Endothelial cell of umbilical vein (primary cell): ENCODE measurements at regions not wholly inside any gene's neighbourhood (a gene's known extent, or its start where the extent isn't known, plus 50 kb on each side); places are given as distances from the start of the nearest gene placed in this dataset.

Experiments
- BruUV-seq: library from RNA; stranded (reverse); fragments of 400-500 nt; replicated peaks from 2 replicates; lab custom pipeline; 2021; lab: Mats Ljungman, UMichigan
- CTCF ChIA-PET: fragments of 300-600, 350-600 bp; sonication (Branson Sonifier 250); formaldehyde crosslinking; loops from one replicate; lab custom pipeline; 2021; ENCODE audit warnings: antibody characterized with exemption, inconsistent platforms; lab: Charles Lee
- POLR2A ChIA-PET: fragments of 300-600, 350-600 bp; sonication (Branson Sonifier 250); formaldehyde crosslinking; loops from one replicate; lab custom pipeline; 2021; ENCODE audit warnings: antibody characterized with exemption, inconsistent platforms; lab: Charles Lee
- DNase-seq: peaks from one replicate; pipeline ENCODE4 v3.0.0-alpha.2; 2011; ENCODE audit warnings: low read depth, low spot score
- FAIRE-seq: peaks from 2 replicates; lab custom pipeline; 2011; peaks lifted over from hg19 to GRCh38; lab: Jason Lieb, UNC
- H2AFZ ChIP-seq: 2 replicates; pipeline ENCODE4 v1.6.0; 2012; ENCODE audit warnings: low read depth, low read length, control low read depth, inconsistent platforms
- H3K27ac ChIP-seq: 2 replicates; pipeline ENCODE4 v1.5.1; 2011; ENCODE audit warnings: low read depth, mild to moderate bottlenecking, control low read depth, low read length, moderate library complexity; ENCODE audit not compliant: insufficient read depth
- H3K27me3 ChIP-seq, 2 experiments: 2 replicates each; pipeline versions ENCODE4 v1.6.0 to v1.6.1; 2011; ENCODE audit warnings: low read length in 2 of 2, mixed read lengths in 1 of 2; ENCODE audit not compliant: control insufficient read depth in 2 of 2, insufficient read depth in 2 of 2
- H3K36me3 ChIP-seq, 2 experiments: 2 replicates in 1 of 2; 3 replicates in 1 of 2; pipeline ENCODE4 v1.5.1; 2011; ENCODE audit warnings: low read length in 2 of 2, mild to moderate bottlenecking in 1 of 2, moderate library complexity in 1 of 2; ENCODE audit not compliant: control insufficient read depth in 2 of 2, insufficient read depth in 2 of 2; ENCODE audit errors: extremely low read depth in 1 of 2
- H3K4me1 ChIP-seq: 3 replicates; pipeline ENCODE4 v1.5.1; 2011; ENCODE audit warnings: mild to moderate bottlenecking, low read length; ENCODE audit not compliant: control insufficient read depth, insufficient read depth; ENCODE audit errors: extremely low read depth
- H3K4me2 ChIP-seq: 2 replicates; pipeline ENCODE4 v1.6.1; 2011; ENCODE audit warnings: low read length, control low read depth, mixed read lengths; ENCODE audit not compliant: insufficient read depth
- H3K4me3 ChIP-seq, 3 experiments: fragments of 200-600 bp in 1 of 3; sonication (generic), shearing (Covaris generic) in 1 of 3; replicated peaks in 1 of 3; 2 replicates each; pipeline ENCODE4 v1.5.1; 2011 to 2016; ENCODE audit warnings: control low read depth in 3 of 3, low read length in 3 of 3, mild to moderate bottlenecking in 2 of 3, inconsistent platforms in 1 of 3, low read depth in 1 of 3, moderate library complexity in 1 of 3; ENCODE audit not compliant: insufficient read depth in 1 of 3
- H3K79me2 ChIP-seq: 2 replicates; pipeline ENCODE4 v1.6.0; 2012; ENCODE audit warnings: low read length, inconsistent platforms; ENCODE audit not compliant: control insufficient read depth, insufficient read depth
- H3K9ac ChIP-seq: replicated peaks from 2 replicates; pipeline ENCODE3; 2011; ENCODE audit warnings: low read length, control low read depth; ENCODE audit not compliant: insufficient read depth; ENCODE audit errors: extremely low read depth
- H3K9me1 ChIP-seq: replicated peaks from 3 replicates; pipeline ENCODE4 v1.6.0; 2011; ENCODE audit warnings: mild to moderate bottlenecking, low read length; ENCODE audit not compliant: control insufficient read depth, insufficient read depth; ENCODE audit errors: extremely low read depth
- H3K9me3 ChIP-seq: replicated peaks from 2 replicates; pipeline ENCODE4 v1.5.1; 2012; ENCODE audit warnings: low read length, inconsistent platforms; ENCODE audit not compliant: control insufficient read depth, insufficient read depth
- H4K20me1 ChIP-seq: replicated peaks from 2 replicates; pipeline ENCODE3; 2011; ENCODE audit warnings: mild to moderate bottlenecking, low read length; ENCODE audit not compliant: control insufficient read depth, insufficient read depth; ENCODE audit errors: extremely low read depth
- CTCF ChIP-seq, 2 donors: IDR thresholded peaks; 1 replicate in 1 of 2; 2 replicates in 1 of 2; pipeline ENCODE4 v1.5.1; 2011; ENCODE audit warnings: low read length in 2 of 2, mild to moderate bottlenecking in 2 of 2, moderate library complexity in 2 of 2, control low read depth in 1 of 2, inconsistent platforms in 1 of 2, low read depth in 1 of 2; ENCODE audit not compliant: insufficient read depth in 1 of 2; ENCODE audit errors: extremely low read depth in 1 of 2
- EZH2 ChIP-seq: IDR thresholded peaks from 2 replicates; pipeline ENCODE4 v1.6.1; 2012; ENCODE audit warnings: borderline replicate concordance, low read depth, mild to moderate bottlenecking, moderate library complexity, low read length, inconsistent platforms; ENCODE audit not compliant: severe bottlenecking
- FOS ChIP-seq: IDR thresholded peaks from 2 replicates; pipeline ENCODE4 v1.6.1; 2011; ENCODE audit warnings: mild to moderate bottlenecking, low read length, moderate library complexity, borderline replicate concordance; ENCODE audit not compliant: insufficient read depth
- GATA2 ChIP-seq: IDR thresholded peaks from 2 replicates; pipeline ENCODE4 v1.7.0; 2011; ENCODE audit warnings: low read depth, mild to moderate bottlenecking, moderate library complexity, mixed read lengths, low read length; ENCODE audit not compliant: insufficient read length, insufficient read depth
- JUN ChIP-seq: IDR thresholded peaks from 2 replicates; pipeline ENCODE4 v1.6.1; 2011; ENCODE audit warnings: borderline replicate concordance, low read depth; ENCODE audit not compliant: insufficient read length, insufficient read depth
- POLR2AphosphoS5 ChIP-seq: IDR thresholded peaks from 2 replicates; pipeline ENCODE4 v1.6.1; 2012; ENCODE audit warnings: low read depth, mild to moderate bottlenecking, control low read depth, low read length, moderate library complexity; ENCODE audit not compliant: insufficient read depth
- dilution Hi-C: fragments of 300-500 bp; cut with MboI; formaldehyde crosslinking; loops from one replicate; pipeline ENCODE4 v1.15.0; 2019; ENCODE audit warnings: low sequenced_read_pairs; ENCODE audit not compliant: extremely low pct_ligation_motif_present
- intact Hi-C: fragments of 100-400 bp; cut with micrococcal nuclease; formaldehyde crosslinking; loops from one replicate; pipeline ENCODE4 v1.10.0; 2022

DNA sequence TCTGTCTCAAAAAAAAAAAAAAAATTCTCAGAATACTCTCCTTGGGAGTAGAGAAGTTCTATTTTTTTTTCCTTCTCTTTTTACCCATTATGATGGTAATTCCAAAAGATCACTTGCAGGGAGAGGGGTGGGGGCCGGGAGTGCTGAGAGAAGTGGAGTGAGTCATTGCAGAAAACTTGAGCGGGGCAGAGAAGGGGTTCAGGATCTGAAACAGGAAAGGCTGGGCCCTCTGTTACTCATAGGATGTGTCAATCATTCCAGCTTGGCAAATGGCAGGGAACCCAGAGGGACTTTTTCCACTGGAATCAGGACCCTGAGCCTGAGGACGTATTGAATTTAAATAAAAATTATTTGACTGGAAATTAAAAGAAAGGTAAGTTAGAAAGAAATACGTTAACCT, 111.4 kb upstream of the ARMC2 start:
- Histone ChIP-seq H3K4me2 (peak overlapping the region; percentile 39), H3K9me3 (no peaks in the 10 kb centered on the region), H3K27me3 (no peaks in the 10 kb centered on the region), H3K4me3 (no peak overlapping the region), H3K4me1 (peaks cover 40% of the 10 kb centered on the region), H2AFZ (no peak overlapping the region), H3K27ac (peak overlapping the region; percentile 62), H3K36me3 (no peaks in the 10 kb centered on the region), H3K9me1 (no peaks in the 10 kb centered on the region), H3K9ac (no peak overlapping the region), H3K79me2 (no peaks in the 10 kb centered on the region), H4K20me1 (no peaks in the 10 kb centered on the region)
- intact Hi-C loops (loop anchor here (5.0 kb wide), 1 partner anchor 160 kb away; no protein-coding TSS in a partner anchor), dilution Hi-C loops (no loop called here)
- BruUV-seq: no TSS peak
- DNase-seq (peak; percentile 92), FAIRE-seq (peak; percentile 99)
- ChIA-PET CTCF (interaction anchor here (0.8 to 1.9 kb wide), 5 partner anchors 9 to 167 kb away, joined by 3 to 5 read pairs (median 4); no protein-coding TSS in a partner anchor), POLR2A (no interaction called here)
- peak; percentile 32 for TF ChIP-seq POLR2AphosphoS5
- no peak for TF ChIP-seq EZH2
- TF ChIP-seq CTCF (IDR thresholded peaks at IDR 0.05; ENCODE audit: extremely low read depth in 1 of 2, insufficient read depth in 1 of 2, low read depth in 1 of 2, low read length in 2 of 2): no peak
- peak; percentile 29 for TF ChIP-seq GATA2
- peak; percentile 98 for TF ChIP-seq FOS
- TF ChIP-seq JUN: peak; percentile 61
